K562 (cell line): ENCODE measurements at regions not wholly inside any gene's neighbourhood (a gene's known extent, or its start where the extent isn't known, plus 50 kb on each side); places are given as distances from the start of the nearest gene placed in this dataset.

Experiments
- C11orf30 ChIP-seq: fragments of 450-650 bp; IDR thresholded peaks from 2 replicates; pipeline ENCODE4 v1.6.1; 2016; ENCODE audit warnings: low read depth, mild to moderate bottlenecking
- E2F3 ChIP-seq: fragments of 250-450 bp; sonication (Bioruptor Pico); IDR thresholded peaks from 2 replicates; pipeline ENCODE4 v1.4.0; 2020; ENCODE audit warnings: mild to moderate bottlenecking
- ETV5 ChIP-seq: sonication (generic); formaldehyde crosslinking; IDR thresholded peaks from 2 replicates; pipeline ENCODE4 v1.4.0; 2020; ENCODE audit warnings: low read depth, mild to moderate bottlenecking, missing genetic modification reagents
- EWSR1 ChIP-seq: fragments of 450-650 bp; IDR thresholded peaks from 2 replicates; pipeline ENCODE4 v1.6.1; 2018; ENCODE audit warnings: borderline replicate concordance, mild to moderate bottlenecking, low read depth, moderate library complexity; ENCODE audit not compliant: partially characterized antibody
- JUNB ChIP-seq: fragments of 450-650 bp; formaldehyde crosslinking; conservative IDR thresholded peaks from 2 replicates; pipeline ENCODE4 v1.4.0; 2020; ENCODE audit warnings: mild to moderate bottlenecking
- ZFP36 ChIP-seq: fragments of 150-350 bp; IDR thresholded peaks from 2 replicates; pipeline ENCODE4 v1.6.1; 2018; ENCODE audit warnings: low read length, low read depth; ENCODE audit not compliant: partially characterized antibody
- ZNF121 ChIP-seq: sonication (generic); formaldehyde crosslinking; conservative IDR thresholded peaks from 2 replicates; pipeline ENCODE4 v1.8.0; 2022; ENCODE audit warnings: missing genetic modification reagents
- TF ChIP-seq, protein P1 (sequence below): sonication (generic); formaldehyde crosslinking; IDR thresholded peaks from 2 replicates; pipeline ENCODE4 v1.8.0; 2023; ENCODE audit warnings: missing genetic modification reagents, mild to moderate bottlenecking, borderline replicate concordance

GRCh38 chr3:8085498-8085897 is 416.1 kb upstream of the LMCD1 start (continued):
- TF ChIP-seq, protein P1, sequence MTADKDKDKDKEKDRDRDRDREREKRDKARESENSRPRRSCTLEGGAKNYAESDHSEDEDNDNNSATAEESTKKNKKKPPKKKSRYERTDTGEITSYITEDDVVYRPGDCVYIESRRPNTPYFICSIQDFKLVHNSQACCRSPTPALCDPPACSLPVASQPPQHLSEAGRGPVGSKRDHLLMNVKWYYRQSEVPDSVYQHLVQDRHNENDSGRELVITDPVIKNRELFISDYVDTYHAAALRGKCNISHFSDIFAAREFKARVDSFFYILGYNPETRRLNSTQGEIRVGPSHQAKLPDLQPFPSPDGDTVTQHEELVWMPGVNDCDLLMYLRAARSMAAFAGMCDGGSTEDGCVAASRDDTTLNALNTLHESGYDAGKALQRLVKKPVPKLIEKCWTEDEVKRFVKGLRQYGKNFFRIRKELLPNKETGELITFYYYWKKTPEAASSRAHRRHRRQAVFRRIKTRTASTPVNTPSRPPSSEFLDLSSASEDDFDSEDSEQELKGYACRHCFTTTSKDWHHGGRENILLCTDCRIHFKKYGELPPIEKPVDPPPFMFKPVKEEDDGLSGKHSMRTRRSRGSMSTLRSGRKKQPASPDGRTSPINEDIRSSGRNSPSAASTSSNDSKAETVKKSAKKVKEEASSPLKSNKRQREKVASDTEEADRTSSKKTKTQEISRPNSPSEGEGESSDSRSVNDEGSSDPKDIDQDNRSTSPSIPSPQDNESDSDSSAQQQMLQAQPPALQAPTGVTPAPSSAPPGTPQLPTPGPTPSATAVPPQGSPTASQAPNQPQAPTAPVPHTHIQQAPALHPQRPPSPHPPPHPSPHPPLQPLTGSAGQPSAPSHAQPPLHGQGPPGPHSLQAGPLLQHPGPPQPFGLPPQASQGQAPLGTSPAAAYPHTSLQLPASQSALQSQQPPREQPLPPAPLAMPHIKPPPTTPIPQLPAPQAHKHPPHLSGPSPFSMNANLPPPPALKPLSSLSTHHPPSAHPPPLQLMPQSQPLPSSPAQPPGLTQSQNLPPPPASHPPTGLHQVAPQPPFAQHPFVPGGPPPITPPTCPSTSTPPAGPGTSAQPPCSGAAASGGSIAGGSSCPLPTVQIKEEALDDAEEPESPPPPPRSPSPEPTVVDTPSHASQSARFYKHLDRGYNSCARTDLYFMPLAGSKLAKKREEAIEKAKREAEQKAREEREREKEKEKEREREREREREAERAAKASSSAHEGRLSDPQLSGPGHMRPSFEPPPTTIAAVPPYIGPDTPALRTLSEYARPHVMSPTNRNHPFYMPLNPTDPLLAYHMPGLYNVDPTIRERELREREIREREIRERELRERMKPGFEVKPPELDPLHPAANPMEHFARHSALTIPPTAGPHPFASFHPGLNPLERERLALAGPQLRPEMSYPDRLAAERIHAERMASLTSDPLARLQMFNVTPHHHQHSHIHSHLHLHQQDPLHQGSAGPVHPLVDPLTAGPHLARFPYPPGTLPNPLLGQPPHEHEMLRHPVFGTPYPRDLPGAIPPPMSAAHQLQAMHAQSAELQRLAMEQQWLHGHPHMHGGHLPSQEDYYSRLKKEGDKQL (CRISPR knock-in tag): no peak
- TF ChIP-seq EWSR1 (no peak), JUNB (no peak), ETV5 (CRISPR knock-in tag) (no peak), ZNF121 (CRISPR knock-in tag) (no peak), E2F3 (CRISPR knock-in tag) (no peak), ZFP36 (no peak), C11orf30 (no peak)
